ENCODE measurements at regions not wholly inside any gene's neighbourhood (a gene's known extent, or its start where the extent isn't known, plus 50 kb on each side); places are given as distances from the start of the nearest gene placed in this dataset.

DNA sequence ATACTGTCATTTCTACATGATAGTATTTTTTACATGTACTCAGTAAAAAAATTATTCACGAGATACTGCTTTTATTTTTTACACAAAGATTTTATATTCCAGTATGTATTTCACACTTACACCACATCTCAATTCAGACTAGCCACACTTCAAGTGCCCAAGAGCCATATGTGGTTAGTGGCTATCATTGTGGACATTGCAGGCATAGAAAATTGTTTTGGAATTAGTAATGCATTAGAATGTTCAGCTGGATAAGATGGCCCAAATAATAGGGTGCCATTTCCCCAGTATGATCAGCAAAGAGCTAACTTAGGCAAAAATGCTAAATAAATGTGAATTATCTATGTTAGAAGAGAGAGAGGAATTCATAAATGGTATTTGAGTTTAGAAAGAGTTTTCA lies 203.8 kb upstream of the MCTP2 start:
- Histone ChIP-seq H3K36me3 (ENCODE audit: control insufficient read depth in 2 of 3, insufficient read depth in 3 of 3, low read length in 3 of 3) (no peaks in the 10 kb centered on the region), H3K9me3 (ENCODE audit: control insufficient read depth in 2 of 3, insufficient read depth in 1 of 3, low read length in 3 of 3) (no peaks in the 10 kb centered on the region), H3K4me3 (ENCODE audit: low read length in 3 of 3) (no peak overlapping the region), H3K27me3 (ENCODE audit: control insufficient read depth, insufficient read depth, low read length) (no peaks in the 10 kb centered on the region), H3K9ac (ENCODE audit: low read length in 3 of 3) (no peak overlapping the region), H3K27ac (ENCODE audit: low read depth in 2 of 2, low read length in 2 of 2) (no peak overlapping the region), H3K4me1 (ENCODE audit: control insufficient read depth in 2 of 3, insufficient read depth in 2 of 3, low read depth in 1 of 3, low read length in 3 of 3) (no peaks in the 10 kb centered on the region)
- DNase-seq (no peak), FAIRE-seq (no peak)
- TF ChIP-seq, protein P1, sequence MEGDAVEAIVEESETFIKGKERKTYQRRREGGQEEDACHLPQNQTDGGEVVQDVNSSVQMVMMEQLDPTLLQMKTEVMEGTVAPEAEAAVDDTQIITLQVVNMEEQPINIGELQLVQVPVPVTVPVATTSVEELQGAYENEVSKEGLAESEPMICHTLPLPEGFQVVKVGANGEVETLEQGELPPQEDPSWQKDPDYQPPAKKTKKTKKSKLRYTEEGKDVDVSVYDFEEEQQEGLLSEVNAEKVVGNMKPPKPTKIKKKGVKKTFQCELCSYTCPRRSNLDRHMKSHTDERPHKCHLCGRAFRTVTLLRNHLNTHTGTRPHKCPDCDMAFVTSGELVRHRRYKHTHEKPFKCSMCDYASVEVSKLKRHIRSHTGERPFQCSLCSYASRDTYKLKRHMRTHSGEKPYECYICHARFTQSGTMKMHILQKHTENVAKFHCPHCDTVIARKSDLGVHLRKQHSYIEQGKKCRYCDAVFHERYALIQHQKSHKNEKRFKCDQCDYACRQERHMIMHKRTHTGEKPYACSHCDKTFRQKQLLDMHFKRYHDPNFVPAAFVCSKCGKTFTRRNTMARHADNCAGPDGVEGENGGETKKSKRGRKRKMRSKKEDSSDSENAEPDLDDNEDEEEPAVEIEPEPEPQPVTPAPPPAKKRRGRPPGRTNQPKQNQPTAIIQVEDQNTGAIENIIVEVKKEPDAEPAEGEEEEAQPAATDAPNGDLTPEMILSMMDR (IDR thresholded peaks at IDR 0.05; ENCODE audit: borderline replicate concordance, extremely low read depth, insufficient read depth): no peak
- intact Hi-C loops (cut with DNase I): no loop called here

DNA sequence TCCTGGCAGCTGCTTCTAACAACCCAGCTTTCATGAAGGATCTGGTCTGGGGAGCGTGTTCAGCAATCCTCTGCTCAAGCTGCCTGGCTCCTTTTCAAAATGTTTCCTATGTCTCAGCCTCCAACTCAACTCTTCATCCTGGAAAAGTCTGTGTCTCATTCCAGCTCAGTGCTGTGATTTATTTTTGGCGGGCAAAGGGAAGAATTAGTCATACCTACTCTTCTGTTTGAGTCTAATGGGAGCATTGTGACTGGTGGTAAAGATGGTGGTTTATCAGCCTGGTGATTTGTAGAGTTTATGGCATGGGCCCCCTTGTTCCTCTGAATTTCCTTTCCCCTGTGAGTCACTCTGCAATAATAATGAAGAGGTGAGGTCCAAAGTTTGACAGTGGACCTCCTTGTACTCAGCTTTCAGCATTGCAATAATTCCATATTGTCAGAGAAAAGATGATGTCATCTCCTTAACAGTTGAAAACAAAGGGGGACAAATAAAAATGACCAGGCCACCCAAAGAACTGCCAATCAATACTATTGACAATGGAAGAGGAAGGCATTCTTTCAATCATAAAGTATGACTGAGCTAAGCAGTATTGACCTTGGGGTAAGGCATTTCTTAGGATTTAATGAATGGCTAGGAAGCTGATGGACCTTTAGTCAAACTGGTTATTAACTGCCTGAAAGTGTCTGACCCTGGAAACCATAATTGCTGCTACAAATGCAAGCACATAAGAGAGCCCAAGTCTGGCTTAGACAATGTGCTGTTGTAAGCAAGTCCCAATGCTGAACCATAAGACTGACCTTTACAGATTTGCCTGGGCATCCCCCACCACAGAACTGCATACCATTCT lies 204.7 kb upstream of the MCTP2 start:
- DNase-seq: no peak
- FAIRE-seq: no peak
- TF ChIP-seq, protein P1 (IDR thresholded peaks at IDR 0.05; ENCODE audit: borderline replicate concordance, extremely low read depth, insufficient read depth): no peak

DNA sequence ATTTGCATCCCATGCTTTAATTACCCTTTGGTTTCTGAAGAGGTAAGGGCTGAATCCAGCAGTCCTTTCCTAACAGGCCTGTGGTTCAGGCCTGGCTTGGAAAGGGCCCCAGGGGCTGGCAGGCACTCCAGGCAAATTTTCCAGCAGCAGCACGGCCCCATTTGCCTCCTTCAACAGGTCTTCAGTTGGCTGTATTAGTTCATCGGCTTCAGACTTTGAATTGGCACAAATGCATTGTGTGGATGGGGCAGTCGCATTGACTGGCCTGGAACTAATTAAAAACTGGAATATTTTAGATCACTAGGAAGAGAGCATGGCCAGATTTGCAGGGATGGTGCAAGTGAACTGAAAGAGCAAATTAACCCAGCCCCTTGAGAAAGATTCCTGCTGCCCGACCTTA lies 207.8 kb upstream of the MCTP2 start:
- no peaks in the 10 kb centered on the region for H3K36me3 ChIP-seq (ENCODE audit: control insufficient read depth in 2 of 3, insufficient read depth in 3 of 3, low read length in 3 of 3)
- DNase-seq (no peak), FAIRE-seq (no peak)
- no peaks in the 10 kb centered on the region for H3K4me1 ChIP-seq (ENCODE audit: control insufficient read depth in 2 of 3, insufficient read depth in 2 of 3, low read depth in 1 of 3, low read length in 3 of 3)
- intact Hi-C loops (cut with DNase I): no loop called here
- TF ChIP-seq, protein P1 (IDR thresholded peaks at IDR 0.05; ENCODE audit: borderline replicate concordance, extremely low read depth, insufficient read depth): no peak
- no peaks in the 10 kb centered on the region for H3K27me3 ChIP-seq (ENCODE audit: control insufficient read depth, insufficient read depth, low read length)
- no peak overlapping the region for H3K4me3 ChIP-seq (ENCODE audit: low read length in 3 of 3)
- H3K27ac ChIP-seq (ENCODE audit: low read depth in 2 of 2, low read length in 2 of 2): no peak overlapping the region
- no peak overlapping the region for H3K9ac ChIP-seq (ENCODE audit: low read length in 3 of 3)
- no peaks in the 10 kb centered on the region for H3K9me3 ChIP-seq (ENCODE audit: control insufficient read depth in 2 of 3, insufficient read depth in 1 of 3, low read length in 3 of 3)

More for the DNA sequence above, 204.7 kb upstream of the MCTP2 start:
- Histone ChIP-seq H3K4me3 (ENCODE audit: low read length in 3 of 3) (no peak overlapping the region), H3K36me3 (ENCODE audit: control insufficient read depth in 2 of 3, insufficient read depth in 3 of 3, low read length in 3 of 3) (no peaks in the 10 kb centered on the region), H3K27me3 (ENCODE audit: control insufficient read depth, insufficient read depth, low read length) (no peaks in the 10 kb centered on the region), H3K4me1 (ENCODE audit: control insufficient read depth in 2 of 3, insufficient read depth in 2 of 3, low read depth in 1 of 3, low read length in 3 of 3) (no peaks in the 10 kb centered on the region), H3K9ac (ENCODE audit: low read length in 3 of 3) (no peak overlapping the region), H3K27ac (ENCODE audit: low read depth in 2 of 2, low read length in 2 of 2) (no peak overlapping the region), H3K9me3 (ENCODE audit: control insufficient read depth in 2 of 3, insufficient read depth in 1 of 3, low read length in 3 of 3) (no peaks in the 10 kb centered on the region)
- intact Hi-C loops (cut with DNase I): no loop called here

Data from kidney (tissue), 13 donors.